ENCODE measurements at regions not wholly inside any gene's neighbourhood (a gene's known extent, or its start where the extent isn't known, plus 50 kb on each side); places are given as distances from the start of the nearest gene placed in this dataset.
"Not testable (repeated sequence)": the region's sequence is repeated elsewhere in the genome, so short reads cannot be mapped to it uniquely, and the experiment has no call there.

- DNase-seq (ENCODE audit: low read depth in 4 of 4, low spot score in 3 of 4) = no peak
Observed at GRCh38 chr3:19825193-19825592, 108.8 kb downstream of the EFHB start.

GRCh38 chr3:19822805-19823204 lies 111.2 kb downstream of the EFHB start:
- no peak for DNase-seq (ENCODE audit: low read depth in 4 of 4, low spot score in 3 of 4)

- DNase-seq (ENCODE audit: low read depth in 4 of 4, low spot score in 3 of 4) = no peak
Observed at GRCh38 chr3:19816631-19817030, 117.4 kb downstream of the EFHB start.

GRCh38 chr3:19815805-19816204 lies 118.2 kb downstream of the EFHB start:
- DNase-seq (ENCODE audit: low read depth in 4 of 4, low spot score in 3 of 4) = no peak

- DNase-seq (ENCODE audit: low read depth in 4 of 4, low spot score in 3 of 4) = not testable (repeated sequence)
Observed at GRCh38 chr3:19813743-19814142, 120.3 kb downstream of the EFHB start.

- no peak for DNase-seq (ENCODE audit: low read depth in 4 of 4, low spot score in 3 of 4)
Observed at GRCh38 chr3:19811689-19812088, 122.3 kb downstream of the EFHB start.

GRCh38 chr3:19808834-19809233 lies 125.2 kb downstream of the EFHB start:
- DNase-seq (ENCODE audit: low read depth in 4 of 4, low spot score in 3 of 4) = no peak

- no peak for DNase-seq (ENCODE audit: low read depth in 4 of 4, low spot score in 3 of 4)
Observed at GRCh38 chr3:19799887-19800286, 134.1 kb downstream of the EFHB start.

- DNase-seq (ENCODE audit: low read depth in 4 of 4, low spot score in 3 of 4) = no peak
Observed at GRCh38 chr3:19799115-19799514, 134.9 kb downstream of the EFHB start.

GRCh38 chr3:19798324-19798723 lies 135.7 kb downstream of the EFHB start:
- DNase-seq (ENCODE audit: low read depth in 4 of 4, low spot score in 3 of 4) = no peak

GRCh38 chr3:19792388-19792787 lies 141.6 kb downstream of the EFHB start:
- no peak for DNase-seq (ENCODE audit: low read depth in 4 of 4, low spot score in 3 of 4)

- DNase-seq (ENCODE audit: low read depth in 4 of 4, low spot score in 3 of 4) = no peak
Observed at GRCh38 chr3:19775765-19776164, 158.3 kb downstream of the EFHB start.

- no peak for DNase-seq (ENCODE audit: low read depth in 4 of 4, low spot score in 3 of 4)
Observed at GRCh38 chr3:19769694-19770093, 164.3 kb downstream of the EFHB start.

GRCh38 chr3:19765954-19766353 lies 168.1 kb downstream of the EFHB start:
- no peak for DNase-seq (ENCODE audit: low read depth in 4 of 4, low spot score in 3 of 4)

GRCh38 chr3:19757773-19758172 lies 176.2 kb downstream of the EFHB start:
- no peak for DNase-seq (ENCODE audit: low read depth in 4 of 4, low spot score in 3 of 4)

- DNase-seq (ENCODE audit: low read depth in 4 of 4, low spot score in 3 of 4) = no peak
Observed at GRCh38 chr3:19749448-19750017, 184.5 kb downstream of the EFHB start.

GRCh38 chr3:19748782-19749447 lies 185.1 kb downstream of the EFHB start:
- no peak for DNase-seq (ENCODE audit: low read depth in 4 of 4, low spot score in 3 of 4)

GRCh38 chr3:19744047-19744446 lies 190.0 kb downstream of the EFHB start:
- no peak for DNase-seq (ENCODE audit: low read depth in 4 of 4, low spot score in 3 of 4)

- DNase-seq (ENCODE audit: low read depth in 4 of 4, low spot score in 3 of 4) = no peak
Observed at GRCh38 chr3:19742935-19743334, 191.1 kb downstream of the EFHB start.

- DNase-seq (ENCODE audit: low read depth in 4 of 4, low spot score in 3 of 4) = no peak
Observed at GRCh38 chr3:19739504-19739903, 194.5 kb downstream of the EFHB start.

- peak in 1 of 4 donors; percentile 27 for DNase-seq (ENCODE audit: low read depth in 4 of 4, low spot score in 3 of 4)
Observed at GRCh38 chr3:19738846-19739245, 195.2 kb downstream of the EFHB start.

GRCh38 chr3:19735111-19735510 lies 198.9 kb downstream of the EFHB start:
- DNase-seq (ENCODE audit: low read depth in 4 of 4, low spot score in 3 of 4) = peak in 1 of 4 donors; percentile 12

- DNase-seq (ENCODE audit: low read depth in 4 of 4, low spot score in 3 of 4) = no peak
Observed at GRCh38 chr3:19734453-19734852, 199.6 kb downstream of the EFHB start.

Measured in right renal pelvis (tissue), 4 donors.